GM18520 (cell line): ENCODE measurements at regions not wholly inside any gene's neighbourhood (a gene's known extent, or its start where the extent isn't known, plus 50 kb on each side); places are given as distances from the start of the nearest gene placed in this dataset.

ENCODE experiments used
- ATAC-seq: cut with Tn5 transposase; IDR thresholded peaks from one replicate; pipeline ENCODE4 v1.9.1; 2021; ENCODE audit not compliant: unreplicated experiment

DNA sequence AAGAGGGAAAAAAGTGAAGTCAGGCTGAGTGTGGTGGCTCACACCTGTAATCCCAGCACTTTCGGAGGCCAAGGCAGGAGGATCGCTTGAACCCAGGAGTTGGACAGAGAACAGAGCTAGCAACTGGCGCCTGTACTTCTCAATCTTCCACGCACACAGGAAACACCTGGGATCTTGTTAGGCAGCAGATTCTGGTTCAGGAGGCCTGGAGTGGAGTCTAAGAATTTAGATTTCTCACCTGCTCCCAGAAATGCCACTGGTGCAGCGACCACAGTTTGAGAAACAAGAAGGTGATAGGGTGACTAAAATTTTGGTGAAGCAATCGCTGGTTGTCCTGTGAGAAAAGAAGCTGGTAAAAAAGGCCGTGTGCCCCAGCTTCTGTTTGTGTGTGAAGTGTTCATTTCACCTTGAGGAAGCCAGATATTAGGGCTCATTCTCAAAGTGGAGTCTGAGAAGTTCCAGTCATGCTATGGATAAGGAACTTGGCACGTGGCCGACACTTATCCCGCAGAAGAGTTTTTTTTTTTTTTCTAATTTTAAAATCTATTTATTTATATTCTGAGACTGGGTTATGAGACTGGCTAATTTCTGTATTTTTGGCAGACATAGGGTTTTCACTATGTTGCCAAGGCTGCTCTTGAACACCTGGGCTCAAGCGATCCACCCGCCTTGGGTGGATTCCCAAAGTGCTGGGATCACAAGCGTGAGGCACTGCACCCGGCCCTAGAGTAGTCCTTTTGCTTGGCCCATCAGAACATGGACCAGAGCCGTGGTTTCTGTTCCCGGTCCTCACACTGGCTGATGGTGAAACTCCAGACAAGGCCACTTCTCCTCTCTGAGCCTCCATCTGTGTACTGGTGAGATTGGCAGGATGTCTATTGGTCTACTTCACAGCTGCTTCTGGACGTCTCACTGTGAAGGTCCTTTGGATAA lies 324.6 kb upstream of the PROK2 start:
- no peak for ATAC-seq

DNA sequence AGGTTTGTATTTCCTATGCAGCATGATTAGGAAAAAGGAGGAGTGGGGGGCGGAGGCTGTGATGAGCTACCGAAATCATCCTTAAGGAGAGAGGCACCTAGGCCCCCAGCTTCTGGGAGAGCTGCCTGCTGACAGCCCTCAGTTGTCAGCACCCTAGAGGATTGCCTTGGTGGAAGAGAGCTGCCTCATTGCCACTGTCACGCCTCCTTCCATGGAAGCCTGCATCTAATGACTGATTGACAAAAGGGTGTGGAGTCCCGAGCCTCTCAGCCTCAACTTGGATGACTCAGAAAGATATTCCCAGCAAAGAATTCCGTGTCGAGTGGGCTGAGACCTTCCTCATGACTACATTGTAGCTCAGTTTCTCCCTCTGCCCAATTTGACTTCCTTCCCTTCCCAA lies 320.4 kb upstream of the PROK2 start:
- no peak for ATAC-seq

DNA sequence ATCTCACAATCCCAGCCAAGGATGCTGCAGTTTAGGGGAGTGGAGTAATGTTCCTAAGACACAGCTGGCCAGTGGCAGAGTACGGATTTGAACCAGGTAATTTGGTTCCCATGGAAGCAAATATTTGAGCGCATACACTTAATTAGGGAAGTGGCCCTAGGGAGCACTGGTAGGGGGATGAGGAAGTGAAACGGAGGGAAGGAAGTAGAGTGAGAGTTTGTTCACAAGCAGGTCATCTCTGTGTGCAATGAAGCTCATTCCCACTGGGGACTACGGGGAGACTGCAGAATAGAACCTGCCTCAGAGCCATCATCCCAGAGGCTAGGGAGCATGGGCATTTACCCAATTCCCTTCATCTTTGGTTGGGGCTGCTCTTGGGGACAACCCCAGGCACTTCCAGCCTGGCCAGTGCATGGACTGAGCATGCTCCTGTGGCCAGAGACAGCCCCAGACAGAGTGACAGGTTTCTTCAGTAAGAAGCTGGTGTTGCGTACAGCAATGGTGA lies 317.2 kb upstream of the PROK2 start:
- peak; percentile 54 for ATAC-seq

DNA sequence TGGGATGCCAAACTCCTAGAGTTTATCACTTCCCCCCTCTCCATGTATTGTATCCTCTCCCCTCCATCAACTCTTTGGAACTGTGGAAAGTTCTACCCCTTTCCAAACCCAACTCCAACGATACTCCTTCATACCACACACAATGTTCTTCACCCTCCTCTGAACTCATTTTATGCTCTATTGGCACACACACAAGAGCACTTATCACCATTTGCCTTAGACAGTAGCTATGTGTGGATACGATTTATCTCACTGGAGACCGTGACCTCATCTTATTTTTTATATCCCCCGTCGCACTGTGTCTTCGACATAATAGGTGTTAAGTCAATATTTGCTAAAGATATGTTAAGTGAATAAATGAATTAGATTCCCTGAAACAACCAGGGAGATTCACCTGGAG lies 316.5 kb upstream of the PROK2 start:
- no peak for ATAC-seq

DNA sequence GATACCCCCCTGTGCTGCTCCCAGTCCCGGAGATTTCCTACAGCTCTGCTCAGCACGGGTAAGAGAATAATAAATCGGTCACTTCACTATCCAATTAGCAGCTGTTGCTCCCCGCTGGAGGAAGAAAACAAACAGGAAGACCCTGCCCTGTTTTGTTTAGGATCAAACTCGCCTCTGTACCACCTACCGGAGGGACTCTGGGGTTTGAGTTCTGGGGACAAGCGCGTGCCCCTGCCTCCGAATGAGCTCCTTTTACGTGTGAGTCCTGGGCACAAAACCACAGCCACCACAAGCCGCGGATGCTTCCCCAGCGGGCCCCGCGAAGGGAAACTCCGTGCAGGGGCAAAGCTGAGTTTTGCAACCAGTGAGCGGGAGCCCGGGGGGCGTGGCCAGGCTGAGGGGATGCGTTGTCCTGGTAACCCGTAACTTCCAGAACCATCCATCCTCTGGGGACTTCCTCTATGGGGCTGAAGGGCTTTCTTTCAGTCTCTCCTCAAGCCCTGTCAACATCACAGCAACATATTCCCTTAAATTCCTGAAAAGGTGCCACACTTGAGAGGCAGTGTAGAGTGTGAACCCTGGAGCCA lies 315.7 kb upstream of the PROK2 start:
- peak; percentile 34 for ATAC-seq

DNA sequence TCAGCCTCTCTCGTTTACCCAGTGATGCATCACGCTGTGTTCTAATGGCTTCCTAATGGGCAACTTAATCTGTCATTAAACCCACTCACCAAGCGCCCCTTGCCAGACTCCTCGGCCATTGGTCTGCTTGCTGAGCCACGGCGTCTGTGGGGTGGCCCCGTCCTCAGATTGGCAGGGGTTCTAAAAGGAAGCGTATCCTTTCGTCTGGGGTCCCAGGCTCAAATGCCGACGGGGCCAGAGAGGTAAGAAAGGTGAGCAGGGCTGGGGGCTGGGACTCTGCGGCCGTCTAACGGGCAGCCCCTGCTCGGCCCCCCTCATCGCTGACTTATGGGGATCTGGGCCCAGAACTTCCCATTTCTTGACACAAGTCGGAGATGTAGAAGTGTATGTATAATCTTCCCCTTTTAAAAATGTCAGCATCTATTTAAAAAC lies 315.1 kb upstream of the PROK2 start:
- ATAC-seq: no peak

DNA sequence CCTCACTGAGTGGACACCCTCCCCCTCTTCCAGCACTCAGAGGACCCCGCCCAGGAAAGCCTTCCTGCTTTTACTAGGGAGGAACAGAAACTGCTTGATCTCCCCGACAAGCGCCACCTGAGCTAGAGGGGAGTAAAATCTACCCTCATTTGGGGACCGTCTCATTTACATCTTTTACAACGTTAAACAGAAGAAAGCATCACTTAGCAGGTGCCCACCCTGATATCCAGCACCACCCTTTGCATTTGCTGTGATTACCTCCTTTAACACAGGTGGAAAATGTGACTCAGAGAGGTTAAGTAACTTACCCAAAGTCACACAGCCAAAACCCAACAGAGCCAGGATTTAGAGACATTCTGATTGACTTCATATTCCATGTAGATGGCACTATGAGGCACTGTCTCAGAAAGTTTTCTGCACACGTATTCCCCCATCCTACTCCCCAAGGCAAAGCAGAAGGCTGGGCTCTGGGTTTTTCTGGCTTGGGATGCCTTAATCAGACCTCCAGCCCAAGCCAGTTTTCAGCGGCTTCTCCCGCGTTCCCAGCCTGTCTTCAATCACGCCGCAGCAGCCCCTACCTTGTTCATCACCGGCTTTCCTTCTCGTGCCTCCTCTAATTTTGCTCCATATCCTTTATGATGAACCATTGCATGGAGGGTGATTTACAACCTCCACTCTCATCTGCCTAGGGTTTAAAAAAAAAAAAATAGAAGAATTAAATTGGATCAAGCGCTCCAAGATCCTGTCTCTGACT lies 314.6 kb upstream of the PROK2 start:
- no peak for ATAC-seq

DNA sequence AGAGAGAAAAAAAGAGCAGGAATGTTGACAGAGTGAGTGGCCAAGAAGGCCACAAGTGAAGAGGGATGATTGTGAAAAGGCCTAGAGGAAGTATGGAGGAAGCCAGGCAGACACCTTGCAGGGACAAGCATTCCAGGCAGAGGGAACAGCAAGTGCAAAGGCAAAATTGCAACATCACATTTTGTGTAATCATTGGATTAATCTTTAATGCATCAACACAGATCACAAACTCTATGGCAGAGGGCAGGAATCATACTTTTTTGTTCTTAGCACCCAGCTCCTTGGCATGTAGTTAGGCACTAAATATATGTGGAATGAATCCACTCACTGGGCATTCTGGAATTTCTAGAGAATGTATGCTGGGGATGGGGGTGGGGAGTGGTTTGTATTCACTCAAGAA lies 312.1 kb upstream of the PROK2 start:
- no peak for ATAC-seq

DNA sequence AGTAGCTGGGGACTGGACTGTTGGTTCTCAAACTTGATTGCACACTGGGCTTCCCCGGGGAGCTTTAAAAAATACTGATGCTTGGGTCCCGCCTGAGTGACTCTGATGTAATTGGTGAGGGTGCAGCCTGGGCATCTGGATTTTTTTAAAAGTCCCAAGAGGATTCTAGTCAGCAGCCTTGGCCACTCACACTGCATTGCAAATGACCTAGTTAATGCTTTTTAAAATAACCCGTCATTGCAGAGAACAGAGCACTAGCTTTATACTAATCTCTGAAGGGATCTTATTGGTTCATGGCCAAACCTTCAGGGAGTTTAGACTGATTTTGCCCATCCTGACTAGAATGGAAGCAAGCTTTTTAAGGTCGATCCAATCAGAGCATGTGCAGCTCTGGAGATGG lies 310.6 kb upstream of the PROK2 start:
- ATAC-seq: no peak

DNA sequence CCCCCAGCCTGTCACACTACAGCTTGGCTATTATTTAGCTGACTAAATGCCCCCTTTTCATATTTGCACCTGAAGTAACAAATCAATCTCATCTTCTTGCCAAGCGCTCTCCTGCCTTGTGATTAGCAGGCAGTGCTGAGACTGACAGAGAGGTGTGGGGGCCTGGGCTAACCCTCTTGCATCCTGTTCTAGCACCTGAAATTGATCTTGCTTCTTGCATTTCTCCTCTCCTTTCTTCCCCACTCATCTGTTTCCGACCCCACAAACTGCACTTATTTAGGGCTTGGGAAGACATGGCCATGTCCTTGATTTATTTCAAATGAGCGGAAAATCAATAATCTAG lies 309.0 kb upstream of the PROK2 start:
- no peak for ATAC-seq

DNA sequence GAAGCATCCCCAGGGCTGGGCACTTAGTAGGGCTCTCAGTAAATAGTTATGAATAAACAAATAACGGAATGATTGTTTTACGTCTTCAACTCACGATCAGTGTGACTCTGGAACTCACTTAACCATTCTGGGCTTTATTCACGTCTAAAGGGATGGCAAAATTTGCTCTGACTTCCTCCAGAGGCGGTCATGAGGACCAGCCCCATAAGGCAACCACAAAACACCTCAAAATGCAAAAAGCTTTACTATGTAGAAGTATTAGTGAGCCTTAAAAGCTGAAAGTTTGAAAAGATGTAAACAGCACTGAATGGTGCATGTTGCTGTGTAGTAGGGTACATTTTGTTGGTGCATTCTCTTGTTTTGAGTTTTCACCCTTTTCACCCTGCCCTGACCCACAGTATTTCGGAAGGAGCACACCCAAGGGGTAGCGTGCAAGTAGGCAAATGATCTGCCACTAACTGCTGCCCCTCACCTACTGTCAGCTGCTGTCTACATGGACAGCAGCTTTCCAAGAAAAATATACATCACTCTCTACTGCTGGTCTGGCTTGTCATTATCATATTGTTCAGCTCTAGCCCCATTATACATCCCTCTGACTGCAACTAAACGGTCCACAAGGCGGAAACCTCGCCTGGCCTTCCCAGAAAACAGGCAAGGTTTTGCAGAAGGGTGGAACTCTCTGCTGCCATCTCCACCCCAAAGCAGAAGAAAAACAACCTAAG lies 308.5 kb upstream of the PROK2 start:
- no peak for ATAC-seq

DNA sequence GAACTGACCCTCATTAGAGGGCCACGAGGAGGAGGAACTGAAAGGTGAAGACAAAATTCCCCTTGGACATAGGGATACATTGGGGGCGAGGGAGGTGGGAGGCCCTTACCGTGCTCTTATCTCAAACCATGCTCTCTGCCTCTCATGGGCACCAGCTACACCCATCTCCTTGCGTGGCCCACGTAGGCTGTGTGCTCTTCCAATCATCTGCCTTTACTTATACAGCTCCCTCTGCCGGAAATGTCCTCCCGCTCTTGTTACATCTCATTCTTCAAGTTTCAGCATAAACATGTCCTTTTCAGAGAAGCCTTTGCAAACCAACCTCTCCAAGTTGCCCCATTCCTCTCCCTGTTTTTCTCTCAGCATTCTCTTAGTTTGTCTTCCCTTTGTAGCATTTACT lies 307.8 kb upstream of the PROK2 start:
- no peak for ATAC-seq

DNA sequence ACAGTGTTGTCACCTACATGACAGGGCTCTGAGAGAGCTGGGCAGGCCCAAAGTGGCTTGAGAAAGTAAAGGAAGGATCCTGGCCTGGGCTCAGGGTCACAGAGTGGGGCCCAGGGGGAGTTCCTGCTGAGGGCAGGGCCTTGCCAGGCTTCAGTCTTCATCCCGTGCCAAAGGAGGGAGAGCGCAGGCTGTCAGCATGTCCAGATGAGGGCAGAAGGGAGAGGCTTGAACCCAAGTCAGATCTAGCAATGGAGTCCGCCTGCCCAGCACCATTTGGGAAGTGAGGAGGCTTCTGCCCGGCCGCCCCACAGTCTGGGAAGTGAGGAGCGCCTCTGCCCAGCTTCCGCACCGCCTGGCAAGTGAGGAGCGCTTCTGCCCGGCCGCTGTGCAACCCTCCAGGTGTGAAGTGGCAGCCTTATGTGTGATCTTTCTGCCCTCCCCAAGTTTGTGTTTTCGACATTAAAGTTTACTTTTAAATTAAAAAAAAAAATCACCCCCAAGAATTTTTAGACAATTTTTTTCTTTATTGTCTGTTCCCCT lies 303.6 kb upstream of the PROK2 start:
- ATAC-seq: no peak

DNA sequence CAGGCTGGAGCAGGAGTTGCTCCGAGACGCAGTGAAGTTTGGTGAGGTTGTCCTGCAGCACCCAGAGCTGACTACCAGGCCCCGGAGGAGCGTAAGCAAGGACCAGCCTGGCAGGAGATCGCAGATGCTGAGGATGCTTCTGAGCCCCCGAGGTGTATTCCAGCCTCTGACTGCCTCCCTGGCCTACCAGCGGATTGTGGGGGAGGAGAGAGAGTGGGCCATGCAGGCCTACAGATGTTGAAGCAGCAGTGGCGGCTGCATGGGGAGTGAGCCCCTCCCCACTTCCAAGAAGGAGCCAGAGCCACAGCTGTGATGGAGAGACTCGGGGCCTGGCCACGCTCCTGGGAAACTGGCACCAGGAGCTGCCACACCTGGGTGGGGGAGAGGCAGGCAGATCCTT lies 302.5 kb upstream of the PROK2 start:
- no peak for ATAC-seq

DNA sequence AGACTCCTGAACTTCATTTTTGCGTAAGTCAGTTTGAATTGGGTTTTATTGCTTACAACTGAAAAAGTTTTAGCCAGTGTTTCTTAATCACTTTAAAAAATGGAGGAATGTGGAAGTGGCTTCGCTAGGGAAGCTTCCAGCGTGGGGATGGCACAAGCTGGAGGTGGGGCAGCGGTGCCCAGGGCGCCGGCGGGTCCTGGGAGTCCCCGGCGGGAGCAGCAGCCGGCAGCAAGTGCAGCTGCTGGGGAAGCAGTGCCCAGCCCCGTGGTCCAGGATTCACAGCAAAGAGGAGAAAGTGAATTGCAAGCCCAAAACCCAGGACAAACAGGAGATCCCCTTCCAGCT lies 301.8 kb upstream of the PROK2 start:
- ATAC-seq: no peak

DNA sequence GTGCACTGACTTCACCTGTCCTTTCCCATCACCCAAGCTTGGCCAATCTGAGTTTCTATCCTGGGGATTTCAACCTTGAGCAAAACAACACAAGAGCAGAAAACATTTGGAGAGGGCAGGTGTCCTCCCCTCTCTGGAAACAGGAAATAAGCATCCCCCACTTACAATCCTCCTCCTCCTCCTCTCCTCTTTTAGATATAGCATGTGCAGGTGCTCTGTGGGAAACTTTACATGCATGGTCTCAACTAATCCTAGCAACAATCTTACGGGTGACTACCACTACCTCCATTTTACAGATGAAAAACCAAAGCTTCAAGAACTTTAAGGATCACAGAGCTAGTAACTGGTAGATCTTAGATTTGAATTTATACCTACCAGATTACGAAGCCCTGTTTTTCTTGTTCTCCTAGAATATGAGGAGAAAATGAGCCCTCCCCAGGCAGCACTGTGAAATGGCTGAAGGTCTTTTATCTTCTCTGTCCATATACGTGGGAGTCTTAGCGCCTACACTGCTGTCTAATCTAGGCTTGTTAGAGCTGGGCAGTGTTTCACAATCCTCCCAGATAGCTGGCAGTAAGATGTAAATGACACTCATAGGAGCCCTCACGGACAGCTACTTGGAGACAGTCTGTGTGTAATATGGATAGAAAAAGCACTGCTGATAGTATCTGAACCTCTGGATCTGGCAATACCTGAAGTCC lies 301.2 kb upstream of the PROK2 start:
- no peak for ATAC-seq

DNA sequence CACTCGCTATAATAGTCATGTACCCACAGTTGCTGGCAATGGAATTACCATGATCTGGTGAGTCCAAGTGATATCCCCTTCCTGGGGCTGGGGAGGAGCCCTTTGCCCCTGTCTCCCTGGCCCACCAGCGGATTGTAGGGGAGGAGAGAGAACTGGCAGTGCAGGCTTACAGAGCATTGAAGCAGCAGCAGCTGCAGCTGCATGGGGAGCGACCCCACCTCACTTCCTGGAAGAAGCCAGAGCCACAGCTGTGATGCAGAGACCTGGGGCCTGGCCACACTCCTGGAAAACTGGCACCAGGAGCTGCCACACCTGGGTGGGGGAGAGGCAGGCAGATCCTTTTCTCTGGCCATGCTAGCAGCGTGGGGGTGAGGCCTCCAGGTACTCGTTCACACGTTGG lies 300.1 kb upstream of the PROK2 start:
- no peak for ATAC-seq

DNA sequence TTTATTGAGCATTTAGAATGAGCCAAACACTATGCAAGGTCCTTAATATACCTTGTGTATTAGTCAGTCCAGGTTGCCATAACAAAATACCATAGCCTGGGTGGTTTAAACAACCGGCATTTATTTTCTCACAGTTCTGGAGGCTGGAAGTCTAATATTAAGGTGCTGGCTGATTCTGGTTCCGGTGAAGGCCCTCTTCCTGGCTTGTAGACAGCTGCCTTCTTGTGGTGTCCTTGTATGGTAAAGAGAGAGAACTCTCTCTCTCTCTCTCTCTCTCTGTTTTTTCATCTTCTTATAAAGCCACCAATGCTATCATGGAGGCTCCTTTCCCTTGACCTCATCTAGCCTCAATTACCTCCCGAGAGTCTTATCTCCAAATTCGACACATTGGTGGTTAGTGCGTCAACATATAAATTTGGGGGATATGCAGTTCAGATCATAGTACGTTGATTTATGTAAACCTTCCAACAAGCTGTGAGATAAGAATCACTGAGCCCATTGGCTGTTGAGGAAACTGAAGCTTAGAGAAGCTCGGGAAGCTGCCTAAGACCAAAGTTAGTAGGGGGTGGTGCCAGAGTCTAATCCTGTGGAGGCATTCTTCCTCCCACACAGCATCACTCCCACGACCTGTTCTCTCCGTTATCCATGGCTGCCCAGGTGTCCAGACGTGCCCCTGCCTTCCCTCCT lies 298.0 kb upstream of the PROK2 start:
- ATAC-seq: no peak

DNA sequence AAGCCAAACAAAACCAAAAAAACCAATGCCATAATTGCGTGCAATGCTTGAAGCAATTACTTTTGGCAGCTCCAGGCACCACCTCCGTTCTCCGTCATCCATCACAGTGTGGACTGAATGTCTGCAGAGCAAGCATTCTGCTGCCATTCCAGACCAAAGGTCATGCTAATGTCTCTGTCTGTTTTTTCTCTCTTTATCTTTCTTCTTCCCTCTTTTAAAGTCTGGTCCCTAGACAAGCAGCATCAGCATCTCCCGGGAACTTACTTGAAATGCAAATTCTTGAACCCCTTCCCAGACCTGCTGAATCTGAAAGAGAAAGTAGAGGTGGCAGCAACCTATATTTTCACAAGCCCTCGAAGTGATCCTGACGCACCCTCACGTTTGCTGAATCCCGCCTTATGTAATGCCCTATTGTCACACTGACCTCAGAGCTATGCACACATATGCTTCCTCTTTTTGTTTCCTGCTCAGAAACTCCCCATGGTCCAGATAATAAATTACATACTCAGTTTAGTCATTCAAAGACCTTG lies 297.3 kb upstream of the PROK2 start:
- ATAC-seq: peak; percentile 28
